Caco-2 (cell line): ENCODE measurements at regions not wholly inside any gene's neighbourhood (a gene's known extent, or its start where the extent isn't known, plus 50 kb on each side); places are given as distances from the start of the nearest gene placed in this dataset.

Source experiments
- BruUV-seq: library from RNA; stranded (reverse); fragments of 400-500 nt; replicated peaks from 2 replicates; lab custom pipeline; 2021; lab: Mats Ljungman, UMichigan
- CTCF ChIA-PET: fragments of 300-600 bp; sonication (Branson Sonifier 250); formaldehyde crosslinking; loops from one replicate; lab custom pipeline; 2022; ENCODE audit warnings: antibody characterized with exemption; lab: Charles Lee
- POLR2A ChIA-PET: fragments of 300-600 bp; sonication (Branson Sonifier 250); formaldehyde crosslinking; loops from one replicate; lab custom pipeline; 2022; ENCODE audit warnings: antibody characterized with exemption; lab: Charles Lee
- DNase-seq, 2 experiments: peaks; one replicate each; pipeline versions ENCODE4 v3.0.0 to v3.0.0-alpha.2; 2020 to 2022
- H3K27me3 ChIP-seq: replicated peaks from 2 replicates; pipeline ENCODE4 v1.6.0; 2011; ENCODE audit warnings: low read length; ENCODE audit not compliant: control insufficient read depth, insufficient read depth
- H3K36me3 ChIP-seq: 2 replicates; pipeline ENCODE4 v1.5.1; 2011; ENCODE audit warnings: low read length; ENCODE audit not compliant: control insufficient read depth, insufficient read depth
- H3K4me1 ChIP-seq: fragments of 250-450 bp; sonication (Bioruptor Pico); 2 replicates; pipeline ENCODE4 v1.5.1; 2020; ENCODE audit warnings: mild to moderate bottlenecking
- H3K4me3 ChIP-seq: 2 replicates; pipeline ENCODE4 v1.5.1; 2011; ENCODE audit warnings: low read depth, mild to moderate bottlenecking, control low read depth, low read length
- H3K9me3 ChIP-seq: fragments of 250-450 bp; sonication (Bioruptor Pico); 2 replicates; pipeline ENCODE4 v1.5.1; 2020; ENCODE audit warnings: mild to moderate bottlenecking, moderate library complexity
- H3K27ac Mint-ChIP-seq: one replicate; pipeline ENCODE4 v1.8.0; 2022; ENCODE audit warnings: mixed read lengths; ENCODE audit not compliant: unreplicated experiment
- H3K27me3 Mint-ChIP-seq: one replicate; pipeline ENCODE4 v1.8.0; 2022; ENCODE audit warnings: mixed read lengths; ENCODE audit not compliant: insufficient read depth, unreplicated experiment
- H3K36me3 Mint-ChIP-seq: one replicate; pipeline ENCODE4 v1.8.0; 2022; ENCODE audit warnings: mild to moderate bottlenecking, mixed read lengths; ENCODE audit not compliant: insufficient read depth, unreplicated experiment
- H3K4me1 Mint-ChIP-seq: one replicate; pipeline ENCODE4 v1.8.0; 2022; ENCODE audit warnings: low read depth, mixed read lengths; ENCODE audit not compliant: unreplicated experiment
- H3K4me3 Mint-ChIP-seq: one replicate; pipeline ENCODE4 v1.8.0; 2022; ENCODE audit warnings: mild to moderate bottlenecking, moderate library complexity, mixed read lengths; ENCODE audit not compliant: unreplicated experiment
- H3K9me3 Mint-ChIP-seq: one replicate; pipeline ENCODE4 v1.8.0; 2022; ENCODE audit warnings: mixed read lengths; ENCODE audit not compliant: unreplicated experiment
- intact Hi-C: fragments of 100-400 bp; cut with micrococcal nuclease; formaldehyde crosslinking; loops from one replicate; pipeline ENCODE4 v1.10.0; 2022; ENCODE audit not compliant: unreplicated experiment
- TF ChIP-seq, protein P1 (sequence below), 2 experiments: fragments of 200-600 bp in 1 of 2; IDR thresholded peaks; 1 replicate in 1 of 2; 2 replicates in 1 of 2; pipeline versions ENCODE4 v1.5.1 to v1.8.0; 2011 to 2022; ENCODE audit warnings: antibody characterized with exemption in 1 of 2, control low read depth in 1 of 2, inconsistent platforms in 1 of 2, low read depth in 1 of 2, low read length in 1 of 2, mild to moderate bottlenecking in 1 of 2, moderate library complexity in 1 of 2; ENCODE audit not compliant: insufficient read depth in 1 of 2, severe bottlenecking in 1 of 2, unreplicated experiment in 1 of 2

- H3K27me3 ChIP-seq: no peaks in the 10 kb centered on the region
- no peaks in the 10 kb centered on the region for H3K4me1 ChIP-seq
- intact Hi-C loops: no loop called here
- Mint-ChIP-seq H3K9me3 (no peaks in the 10 kb centered on the region), H3K36me3 (no peaks in the 10 kb centered on the region), H3K4me1 (no peaks in the 10 kb centered on the region), H3K27me3 (no peaks in the 10 kb centered on the region), H3K27ac (peak overlapping the region; percentile 67), H3K4me3 (peak overlapping the region; percentile 47)
- H3K36me3 ChIP-seq: no peaks in the 10 kb centered on the region
- no peaks in the 10 kb centered on the region for H3K9me3 ChIP-seq
- DNase-seq: peak; percentile 13 to 31
- no peak overlapping the region for H3K4me3 ChIP-seq
- ChIA-PET POLR2A (no interaction called here), CTCF (no interaction called here)
- TF ChIP-seq, protein P1, sequence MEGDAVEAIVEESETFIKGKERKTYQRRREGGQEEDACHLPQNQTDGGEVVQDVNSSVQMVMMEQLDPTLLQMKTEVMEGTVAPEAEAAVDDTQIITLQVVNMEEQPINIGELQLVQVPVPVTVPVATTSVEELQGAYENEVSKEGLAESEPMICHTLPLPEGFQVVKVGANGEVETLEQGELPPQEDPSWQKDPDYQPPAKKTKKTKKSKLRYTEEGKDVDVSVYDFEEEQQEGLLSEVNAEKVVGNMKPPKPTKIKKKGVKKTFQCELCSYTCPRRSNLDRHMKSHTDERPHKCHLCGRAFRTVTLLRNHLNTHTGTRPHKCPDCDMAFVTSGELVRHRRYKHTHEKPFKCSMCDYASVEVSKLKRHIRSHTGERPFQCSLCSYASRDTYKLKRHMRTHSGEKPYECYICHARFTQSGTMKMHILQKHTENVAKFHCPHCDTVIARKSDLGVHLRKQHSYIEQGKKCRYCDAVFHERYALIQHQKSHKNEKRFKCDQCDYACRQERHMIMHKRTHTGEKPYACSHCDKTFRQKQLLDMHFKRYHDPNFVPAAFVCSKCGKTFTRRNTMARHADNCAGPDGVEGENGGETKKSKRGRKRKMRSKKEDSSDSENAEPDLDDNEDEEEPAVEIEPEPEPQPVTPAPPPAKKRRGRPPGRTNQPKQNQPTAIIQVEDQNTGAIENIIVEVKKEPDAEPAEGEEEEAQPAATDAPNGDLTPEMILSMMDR (IDR thresholded peaks at IDR 0.05; ENCODE audit: insufficient read depth in 1 of 2, low read depth in 1 of 2, low read length in 1 of 2, severe bottlenecking in 1 of 2, unreplicated experiment in 1 of 2): no peak
- no TSS peak for BruUV-seq
These were observed 55.9 kb upstream of the KLF9 start for GRCh38 chr9:70470050-70471015.

- Histone ChIP-seq H3K4me3 (no peak overlapping the region), H3K36me3 (no peaks in the 10 kb centered on the region), H3K27me3 (no peaks in the 10 kb centered on the region), H3K9me3 (no peaks in the 10 kb centered on the region), H3K4me1 (no peaks in the 10 kb centered on the region)
- Mint-ChIP-seq H3K27me3 (no peaks in the 10 kb centered on the region), H3K4me3 (no peak overlapping the region), H3K27ac (no peak overlapping the region), H3K36me3 (no peaks in the 10 kb centered on the region), H3K4me1 (no peaks in the 10 kb centered on the region), H3K9me3 (no peaks in the 10 kb centered on the region)
- TF ChIP-seq, protein P1 (IDR thresholded peaks at IDR 0.05; ENCODE audit: insufficient read depth in 1 of 2, low read depth in 1 of 2, low read length in 1 of 2, severe bottlenecking in 1 of 2, unreplicated experiment in 1 of 2): no peak
- ChIA-PET POLR2A (no interaction called here), CTCF (no interaction called here)
- no TSS peak for BruUV-seq
- intact Hi-C loops: no loop called here
- no peak for DNase-seq
These were observed 53.8 kb upstream of the KLF9 start for GRCh38 chr9:70468291-70468690.

GRCh38 chr9:70466976-70467561 lies 52.6 kb upstream of the KLF9 start:
- Mint-ChIP-seq H3K27ac (no peak overlapping the region), H3K9me3 (no peaks in the 10 kb centered on the region), H3K4me3 (no peak overlapping the region), H3K4me1 (no peaks in the 10 kb centered on the region), H3K27me3 (no peaks in the 10 kb centered on the region), H3K36me3 (no peaks in the 10 kb centered on the region)
- no peak overlapping the region for H3K4me3 ChIP-seq
- CTCF ChIA-PET: no interaction called here
- TF ChIP-seq, protein P1 (IDR thresholded peaks at IDR 0.05; ENCODE audit: insufficient read depth in 1 of 2, low read depth in 1 of 2, low read length in 1 of 2, severe bottlenecking in 1 of 2, unreplicated experiment in 1 of 2): no peak
- intact Hi-C loops: no loop called here
- H3K27me3 ChIP-seq: no peaks in the 10 kb centered on the region
- no peaks in the 10 kb centered on the region for H3K36me3 ChIP-seq
- no peaks in the 10 kb centered on the region for H3K9me3 ChIP-seq
- POLR2A ChIA-PET: no interaction called here
- BruUV-seq: no TSS peak
- no peaks in the 10 kb centered on the region for H3K4me1 ChIP-seq
- DNase-seq: no peak
